DOHH2 (cell line): ENCODE measurements at regions not wholly inside any gene's neighbourhood (a gene's known extent, or its start where the extent isn't known, plus 50 kb on each side); places are given as distances from the start of the nearest gene placed in this dataset.

ENCODE experiments used
- H3F3A ChIP-seq: fragments of 200-600 bp; sonication (generic), shearing (Covaris generic); 2 replicates; pipeline ENCODE4 v1.6.0; 2016; ENCODE audit warnings: antibody characterized with exemption, mild to moderate bottlenecking; ENCODE audit not compliant: control insufficient read depth, insufficient read depth
- H3K27ac ChIP-seq: fragments of 200-600 bp; sonication (generic); 2 replicates; pipeline ENCODE4 v1.5.1; 2014; ENCODE audit warnings: low read depth, mild to moderate bottlenecking, low read length, moderate library complexity
- H3K27me3 ChIP-seq: fragments of 200-600 bp; sonication (generic); 2 replicates; pipeline ENCODE4 v1.6.1; 2014; ENCODE audit warnings: mild to moderate bottlenecking, low read length, mixed read lengths; ENCODE audit not compliant: control insufficient read depth
- H3K36me3 ChIP-seq: fragments of 200-600 bp; sonication (generic); 2 replicates; pipeline ENCODE4 v1.6.1; 2014; ENCODE audit warnings: mild to moderate bottlenecking, low read length, moderate library complexity, mixed read lengths; ENCODE audit not compliant: control insufficient read depth
- H3K4me1 ChIP-seq: fragments of 200-600 bp; sonication (generic); 2 replicates; pipeline ENCODE4 v1.6.1; 2014; ENCODE audit warnings: mild to moderate bottlenecking, low read length, mixed read lengths; ENCODE audit not compliant: control insufficient read depth
- H3K4me2 ChIP-seq: fragments of 200-600 bp; sonication (generic); 2 replicates; pipeline ENCODE4 v1.6.0; 2014; ENCODE audit warnings: mild to moderate bottlenecking, low read length, moderate library complexity
- H3K4me3 ChIP-seq: fragments of 200-600 bp; sonication (generic); 2 replicates; pipeline ENCODE4 v1.5.1; 2014; ENCODE audit warnings: mild to moderate bottlenecking, low read length, mixed read lengths
- H3K79me2 ChIP-seq: fragments of 200-600 bp; sonication (generic); 2 replicates; pipeline ENCODE4 v1.6.1; 2014; ENCODE audit warnings: mild to moderate bottlenecking, low read length, mixed read lengths; ENCODE audit not compliant: control insufficient read depth
- H3K9me2 ChIP-seq: fragments of 200-600 bp; sonication (generic); replicated peaks from 2 replicates; pipeline ENCODE4 v1.6.1; 2014; ENCODE audit warnings: mild to moderate bottlenecking, low read length, mixed read lengths; ENCODE audit not compliant: control insufficient read depth
- H3K9me3 ChIP-seq: fragments of 200-600 bp; sonication (generic); 2 replicates; pipeline ENCODE4 v1.6.1; 2014; ENCODE audit warnings: antibody characterized with exemption, low read length, mixed read lengths; ENCODE audit not compliant: control insufficient read depth, insufficient read depth
- H4K20me1 ChIP-seq: fragments of 200-600 bp; sonication (generic); 2 replicates; pipeline ENCODE4 v1.6.0; 2014; ENCODE audit warnings: low read depth, mild to moderate bottlenecking, antibody characterized with exemption, low read length, moderate library complexity; ENCODE audit not compliant: control insufficient read depth, insufficient read depth
- CTCF ChIP-seq: fragments of 200-600 bp; sonication (generic); IDR thresholded peaks from one replicate; pipeline ENCODE4 v1.5.1; 2014; ENCODE audit warnings: antibody characterized with exemption, mild to moderate bottlenecking, low read depth, low read length; ENCODE audit not compliant: poor library complexity, severe bottlenecking
- EZH2phosphoT487 ChIP-seq: fragments of 200-600 bp; sonication (generic); IDR thresholded peaks from 2 replicates; pipeline ENCODE4 v1.6.1; 2017; ENCODE audit warnings: borderline replicate concordance, mild to moderate bottlenecking, antibody characterized with exemption, low read length, moderate library complexity, mixed read lengths

DNA sequence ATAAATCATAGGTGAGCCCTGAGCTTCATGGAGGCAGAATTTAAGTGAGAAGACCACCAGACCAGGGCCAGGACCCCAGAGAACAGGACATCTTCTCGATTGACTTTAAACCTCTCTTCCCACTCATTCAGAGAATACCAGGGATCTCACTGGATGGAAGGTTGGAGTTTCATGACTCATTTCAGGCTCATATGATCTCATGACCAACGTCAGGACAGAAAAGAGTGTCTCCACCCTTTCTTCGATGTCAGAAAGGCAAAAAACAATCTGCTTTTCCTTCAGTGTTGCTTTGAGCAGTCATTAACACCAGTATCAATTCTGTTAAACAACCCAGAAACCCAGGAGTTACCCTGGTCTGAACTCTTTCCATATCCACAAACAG lies 361.0 kb downstream of the KLF12 start:
- no peaks in the 10 kb centered on the region for H3K79me2 ChIP-seq
- no peaks in the 10 kb centered on the region for H3K9me3 ChIP-seq
- no peaks in the 10 kb centered on the region for H3K9me2 ChIP-seq
- H3K4me2 ChIP-seq: no peak overlapping the region
- no peak for TF ChIP-seq EZH2phosphoT487
- H3K27me3 ChIP-seq: no peaks in the 10 kb centered on the region
- no peaks in the 10 kb centered on the region for H4K20me1 ChIP-seq
- no peaks in the 10 kb centered on the region for H3F3A ChIP-seq
- H3K4me3 ChIP-seq: no peak overlapping the region
- H3K4me1 ChIP-seq: no peaks in the 10 kb centered on the region; the same call in 1 of the 2 replicates
- no peaks in the 10 kb centered on the region for H3K36me3 ChIP-seq
- H3K27ac ChIP-seq: no peak overlapping the region

DNA sequence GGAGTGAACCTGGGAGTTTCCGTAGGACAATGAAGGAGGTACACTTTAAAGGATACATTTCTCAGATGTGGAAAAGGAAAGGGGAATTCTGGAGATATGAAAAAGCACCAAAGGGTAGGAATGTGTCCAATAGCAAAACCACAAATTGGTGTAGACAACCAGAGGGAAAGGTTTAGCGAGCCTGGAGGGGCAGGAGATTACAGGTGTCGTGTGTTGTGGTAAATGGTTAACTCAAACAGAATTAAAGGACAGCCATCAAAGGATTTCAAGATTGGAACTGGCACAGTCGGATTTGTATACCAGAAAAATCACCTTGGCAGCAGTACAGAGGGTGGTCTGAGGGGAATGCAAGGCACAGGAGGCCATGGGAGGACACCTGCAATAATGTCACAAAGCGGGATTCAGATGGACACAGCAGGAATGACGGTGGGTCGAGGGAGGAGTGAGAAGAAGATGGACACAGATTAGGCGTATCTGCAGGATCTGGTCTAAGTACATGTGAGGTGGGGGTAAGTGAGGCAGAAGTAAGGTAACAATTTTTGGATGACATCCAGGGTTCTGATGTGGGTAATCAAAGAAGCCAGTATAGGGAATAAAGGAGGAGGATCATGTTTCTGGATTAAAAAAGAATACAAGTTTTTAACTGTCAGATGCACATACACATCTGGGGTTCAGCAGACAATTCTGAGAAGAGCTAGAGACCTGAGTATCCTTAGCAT lies 361.6 kb downstream of the KLF12 start:
- Histone ChIP-seq H3F3A (no peaks in the 10 kb centered on the region), H3K9me2 (no peaks in the 10 kb centered on the region), H3K4me1 (peaks cover 5% of the 10 kb centered on the region), H3K27me3 (no peaks in the 10 kb centered on the region), H3K27ac (no peak overlapping the region), H4K20me1 (no peaks in the 10 kb centered on the region), H3K4me2 (no peak overlapping the region), H3K9me3 (no peaks in the 10 kb centered on the region), H3K4me3 (no peak overlapping the region), H3K79me2 (no peaks in the 10 kb centered on the region), H3K36me3 (no peaks in the 10 kb centered on the region)
- TF ChIP-seq EZH2phosphoT487 (no peak), CTCF (no peak)

- H3K27me3 ChIP-seq: no peaks in the 10 kb centered on the region
- no peaks in the 10 kb centered on the region for H3K36me3 ChIP-seq
- no peaks in the 10 kb centered on the region for H3K9me3 ChIP-seq
- H3K79me2 ChIP-seq: no peaks in the 10 kb centered on the region
- peaks cover 7% of the 10 kb centered on the region; the same call in 1 of the 2 replicates for H3F3A ChIP-seq
- no peak for TF ChIP-seq EZH2phosphoT487
- TF ChIP-seq CTCF: peak; percentile 66
- H3K4me1 ChIP-seq: peaks cover 32% of the 10 kb centered on the region
- H3K27ac ChIP-seq: 0 out of 2 replicates have a peak overlapping the region, but pooled peaks have one; percentile 3
- H3K9me2 ChIP-seq: no peaks in the 10 kb centered on the region
- no peak overlapping the region for H3K4me2 ChIP-seq
- no peaks in the 10 kb centered on the region for H4K20me1 ChIP-seq
- no peak overlapping the region for H3K4me3 ChIP-seq
Observed at GRCh38 chr13:73767747-73768315, 366.4 kb downstream of the KLF12 start.

- Histone ChIP-seq H3K4me3 (no peak overlapping the region), H3K79me2 (no peaks in the 10 kb centered on the region), H3K9me2 (no peaks in the 10 kb centered on the region), H3F3A (peaks cover 7% of the 10 kb centered on the region; the same call in 1 of the 2 replicates), H3K9me3 (no peaks in the 10 kb centered on the region), H3K27me3 (no peaks in the 10 kb centered on the region), H3K4me2 (no peak overlapping the region), H3K36me3 (peaks cover 2% of the 10 kb centered on the region; the same call in 1 of the 2 replicates), H3K27ac (0 out of 2 replicates have a peak overlapping the region, but pooled peaks have one; percentile 3), H3K4me1 (peaks cover 32% of the 10 kb centered on the region), H4K20me1 (no peaks in the 10 kb centered on the region)
- TF ChIP-seq EZH2phosphoT487 (no peak), CTCF (no peak)
Observed at GRCh38 chr13:73767191-73767741, 366.9 kb downstream of the KLF12 start.
